ENCODE measurements at regions not wholly inside any gene's neighbourhood (a gene's known extent, or its start where the extent isn't known, plus 50 kb on each side); places are given as distances from the start of the nearest gene placed in this dataset.

DNA sequence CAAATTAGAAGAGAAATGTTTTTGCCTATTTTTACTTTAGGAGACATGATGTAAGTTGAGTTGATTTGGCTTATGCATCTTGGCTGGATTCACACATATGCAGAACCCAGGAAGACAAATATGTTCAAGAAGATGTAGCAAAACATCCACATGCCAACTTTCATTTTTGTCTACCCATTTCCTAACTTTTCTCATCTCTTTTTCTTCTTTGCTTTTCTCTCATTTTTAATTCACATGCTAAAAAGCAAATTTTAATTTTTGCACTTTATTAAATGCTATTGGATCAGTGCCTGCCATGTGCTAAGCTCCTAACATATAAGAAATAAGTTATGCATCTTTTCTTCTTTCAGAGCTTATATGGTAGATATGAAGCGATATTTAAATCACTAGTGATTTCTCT lies 143.7 kb upstream of the GRM3 start:
- TF ChIP-seq, protein P1, sequence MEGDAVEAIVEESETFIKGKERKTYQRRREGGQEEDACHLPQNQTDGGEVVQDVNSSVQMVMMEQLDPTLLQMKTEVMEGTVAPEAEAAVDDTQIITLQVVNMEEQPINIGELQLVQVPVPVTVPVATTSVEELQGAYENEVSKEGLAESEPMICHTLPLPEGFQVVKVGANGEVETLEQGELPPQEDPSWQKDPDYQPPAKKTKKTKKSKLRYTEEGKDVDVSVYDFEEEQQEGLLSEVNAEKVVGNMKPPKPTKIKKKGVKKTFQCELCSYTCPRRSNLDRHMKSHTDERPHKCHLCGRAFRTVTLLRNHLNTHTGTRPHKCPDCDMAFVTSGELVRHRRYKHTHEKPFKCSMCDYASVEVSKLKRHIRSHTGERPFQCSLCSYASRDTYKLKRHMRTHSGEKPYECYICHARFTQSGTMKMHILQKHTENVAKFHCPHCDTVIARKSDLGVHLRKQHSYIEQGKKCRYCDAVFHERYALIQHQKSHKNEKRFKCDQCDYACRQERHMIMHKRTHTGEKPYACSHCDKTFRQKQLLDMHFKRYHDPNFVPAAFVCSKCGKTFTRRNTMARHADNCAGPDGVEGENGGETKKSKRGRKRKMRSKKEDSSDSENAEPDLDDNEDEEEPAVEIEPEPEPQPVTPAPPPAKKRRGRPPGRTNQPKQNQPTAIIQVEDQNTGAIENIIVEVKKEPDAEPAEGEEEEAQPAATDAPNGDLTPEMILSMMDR (IDR thresholded peaks at IDR 0.05): no peak
- Histone ChIP-seq H3K9me3 (no peaks in the 10 kb centered on the region), H3K27ac (no peak overlapping the region), H3K27me3 (no peaks in the 10 kb centered on the region), H3K36me3 (no peaks in the 10 kb centered on the region), H3K4me1 (no peaks in the 10 kb centered on the region), H3K4me3 (no peak overlapping the region)
- DNase-seq (ENCODE audit: low spot score in 2 of 2): no peak
- intact Hi-C loops (cut with DNase I): no loop called here

DNA sequence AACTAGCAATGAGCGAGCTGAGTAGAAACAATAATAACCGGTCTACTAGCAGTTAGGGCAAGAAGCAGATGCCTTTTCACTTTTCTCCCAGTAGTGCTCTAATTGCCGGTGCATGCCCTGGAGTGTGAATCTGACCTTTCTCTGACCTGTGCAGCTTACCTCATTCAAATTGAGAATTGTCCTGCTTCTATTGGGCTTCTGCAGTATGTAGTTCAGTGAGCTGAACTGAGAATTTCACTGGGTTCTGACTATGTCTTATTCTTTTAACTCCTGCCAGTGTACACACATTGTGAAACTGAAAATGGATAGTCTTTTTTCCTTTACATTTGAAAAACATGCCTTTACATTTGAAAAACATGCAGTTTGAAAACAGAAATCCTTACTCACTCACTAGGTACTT lies 157.9 kb upstream of the GRM3 start:
- Histone ChIP-seq H3K27ac (no peak overlapping the region), H3K9me3 (no peaks in the 10 kb centered on the region), H3K4me1 (no peaks in the 10 kb centered on the region), H3K27me3 (no peaks in the 10 kb centered on the region), H3K4me3 (no peak overlapping the region), H3K36me3 (no peaks in the 10 kb centered on the region)
- intact Hi-C loops (cut with DNase I): no loop called here
- no peak for DNase-seq (ENCODE audit: low spot score in 2 of 2)
- TF ChIP-seq, protein P1 (IDR thresholded peaks at IDR 0.05): no peak

DNA sequence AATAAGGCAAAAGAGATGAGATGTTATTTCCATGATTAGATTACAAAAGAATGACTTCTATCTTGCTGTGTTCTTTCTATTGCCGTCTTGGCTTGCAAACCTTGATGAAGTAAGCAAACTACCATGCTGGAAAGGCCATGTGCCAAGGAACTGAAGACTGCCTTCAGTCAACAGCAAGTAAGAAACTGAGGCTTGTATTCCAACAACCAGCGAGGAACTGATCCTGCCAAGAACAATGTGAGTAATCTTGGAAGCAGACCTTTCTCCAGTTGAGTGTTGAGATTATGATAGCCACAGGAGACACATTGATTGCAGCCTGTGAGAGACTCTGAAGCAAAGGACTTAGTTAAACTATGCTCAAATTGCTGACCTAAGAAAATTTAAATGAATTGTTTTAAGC lies 164.6 kb upstream of the GRM3 start:
- DNase-seq (ENCODE audit: low spot score in 2 of 2): no peak
- Histone ChIP-seq H3K4me1 (no peaks in the 10 kb centered on the region), H3K36me3 (no peaks in the 10 kb centered on the region), H3K27ac (no peak overlapping the region), H3K4me3 (no peak overlapping the region), H3K27me3 (no peaks in the 10 kb centered on the region), H3K9me3 (no peaks in the 10 kb centered on the region)
- intact Hi-C loops (cut with DNase I): no loop called here
- TF ChIP-seq, protein P1 (IDR thresholded peaks at IDR 0.05): no peak

DNA sequence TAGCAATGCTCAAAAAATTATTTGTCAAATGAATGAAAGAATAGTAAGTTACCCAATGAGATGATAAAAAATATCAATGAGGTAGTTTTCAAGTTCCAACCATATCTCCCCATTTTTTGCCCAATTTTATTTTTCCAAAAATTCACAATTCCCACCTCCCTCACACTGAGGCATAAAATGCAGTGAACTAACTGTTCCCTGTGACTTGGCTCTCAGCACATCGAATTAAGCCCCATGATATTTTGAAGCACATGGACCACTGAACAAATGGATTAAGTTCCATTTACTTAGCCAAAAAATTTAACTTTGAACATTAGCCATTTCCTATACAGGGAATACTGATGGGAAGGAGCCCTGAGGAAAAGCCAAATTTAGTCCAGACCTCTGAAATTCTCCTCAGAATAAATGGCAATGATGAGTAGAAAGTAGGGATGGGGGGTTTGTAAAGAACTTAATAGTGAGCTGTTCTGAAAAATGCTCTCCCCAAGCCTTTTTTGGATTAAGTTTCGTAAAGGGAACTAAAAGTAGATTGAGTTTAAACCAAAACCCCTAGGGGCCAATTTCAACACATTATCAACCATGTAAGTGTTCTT lies 166.3 kb upstream of the GRM3 start:
- H3K27me3 ChIP-seq: no peaks in the 10 kb centered on the region

DNA sequence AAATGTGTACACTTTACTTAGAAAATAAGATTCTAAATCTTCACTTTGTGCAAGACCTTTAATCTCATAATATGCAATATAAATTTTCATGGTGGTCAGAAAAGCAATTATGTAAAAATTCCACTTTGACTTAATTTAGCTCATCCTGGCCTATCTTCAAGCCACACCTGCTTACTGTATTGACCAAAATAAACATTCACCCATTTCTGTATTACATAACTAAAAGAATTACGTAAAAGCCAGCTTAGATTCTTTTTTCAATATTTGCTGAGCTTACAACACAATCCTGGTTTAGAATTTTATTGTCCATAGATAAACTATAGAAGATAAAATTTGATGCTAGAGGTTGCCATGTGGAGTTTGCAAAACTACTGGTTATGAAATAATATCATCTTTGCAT lies 172.9 kb upstream of the GRM3 start:
- Histone ChIP-seq H3K4me1 (no peaks in the 10 kb centered on the region), H3K4me3 (no peak overlapping the region), H3K9me3 (no peaks in the 10 kb centered on the region), H3K36me3 (no peaks in the 10 kb centered on the region), H3K27me3 (no peaks in the 10 kb centered on the region), H3K27ac (no peak overlapping the region)
- TF ChIP-seq, protein P1 (IDR thresholded peaks at IDR 0.05): no peak
- DNase-seq (ENCODE audit: low spot score in 2 of 2): no peak
- intact Hi-C loops (cut with DNase I): loop anchor here (5.0 kb wide), 1 partner anchor 578 kb away; no protein-coding TSS in a partner anchor

More for the DNA sequence above, 166.3 kb upstream of the GRM3 start:
- H3K4me1 ChIP-seq: no peaks in the 10 kb centered on the region
- H3K9me3 ChIP-seq: no peaks in the 10 kb centered on the region
- no peak overlapping the region for H3K27ac ChIP-seq
- no peaks in the 10 kb centered on the region for H3K36me3 ChIP-seq
- TF ChIP-seq, protein P1 (IDR thresholded peaks at IDR 0.05): no peak
- no peak for DNase-seq (ENCODE audit: low spot score in 2 of 2)
- H3K4me3 ChIP-seq: no peak overlapping the region
- intact Hi-C loops (cut with DNase I): no loop called here

All from ascending aorta (tissue), 2 donors.